HL-60 (cell line): ENCODE measurements at regions not wholly inside any gene's neighbourhood (a gene's known extent, or its start where the extent isn't known, plus 50 kb on each side); places are given as distances from the start of the nearest gene placed in this dataset.

Experiments
- DNase-seq, 2 experiments: peaks; one replicate each; pipeline ENCODE4 v3.0.0-alpha.2; 2010 to 2020; ENCODE audit warnings: low read depth in 1 of 2, low spot score in 1 of 2
- H3K27ac ChIP-seq: fragments of 250-450 bp; sonication (Bioruptor Pico); replicated peaks from 2 replicates; pipeline ENCODE4 v1.5.1; 2020; ENCODE audit warnings: mild to moderate bottlenecking, moderate library complexity
- H3K27me3 ChIP-seq: fragments of 250-450 bp; sonication (Bioruptor Pico); 2 replicates; pipeline ENCODE4 v1.5.1; 2021; ENCODE audit warnings: mild to moderate bottlenecking, moderate library complexity; ENCODE audit not compliant: insufficient read depth, poor library complexity, severe bottlenecking
- H3K4me3 ChIP-seq: replicated peaks from 2 replicates; pipeline ENCODE4 v1.5.1; 2011; ENCODE audit warnings: mild to moderate bottlenecking, control low read depth, low read length; ENCODE audit not compliant: insufficient read depth
- GABPA ChIP-seq: IDR thresholded peaks from 2 replicates; pipeline ENCODE4 v1.6.1; 2012; ENCODE audit warnings: low read depth
- POLR2AphosphoS5 ChIP-seq: IDR thresholded peaks from 2 replicates; pipeline ENCODE4 v1.6.1; 2012; ENCODE audit warnings: low read depth
- SPI1 ChIP-seq: IDR thresholded peaks from 2 replicates; pipeline ENCODE4 v1.6.1; 2012; ENCODE audit warnings: low read depth, mild to moderate bottlenecking, borderline replicate concordance
- TF ChIP-seq, protein P1 (sequence below): IDR thresholded peaks from one replicate; pipeline ENCODE4 v1.5.1; 2011; ENCODE audit warnings: low read length, control low read depth, inconsistent platforms; ENCODE audit not compliant: insufficient read depth
- TF ChIP-seq, protein P2 (sequence below): IDR thresholded peaks from 2 replicates; pipeline ENCODE4 v1.6.1; 2012; ENCODE audit warnings: low read depth; ENCODE audit not compliant: insufficient replicate concordance

DNA sequence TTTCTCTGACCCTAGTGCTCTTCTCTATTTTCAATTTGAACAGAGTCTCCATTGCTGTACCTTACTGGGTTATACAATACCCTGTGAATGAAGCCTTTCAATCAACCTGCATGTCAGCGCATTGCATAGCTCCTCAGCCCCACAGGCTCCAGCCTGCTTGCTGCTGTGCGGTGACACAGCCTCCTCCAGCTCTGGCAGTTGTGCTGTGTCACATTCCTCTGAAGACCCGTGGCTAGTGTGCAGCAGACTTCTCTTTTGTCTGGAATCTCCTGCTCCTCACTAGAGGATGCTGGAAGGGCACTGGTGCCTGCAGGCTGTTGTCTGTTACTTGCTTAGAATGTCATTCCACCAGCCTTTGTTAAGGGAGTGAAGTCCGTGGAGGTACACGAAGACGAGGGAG is 390.1 kb upstream of the B3GAT1 start:
- TF ChIP-seq, protein P1, sequence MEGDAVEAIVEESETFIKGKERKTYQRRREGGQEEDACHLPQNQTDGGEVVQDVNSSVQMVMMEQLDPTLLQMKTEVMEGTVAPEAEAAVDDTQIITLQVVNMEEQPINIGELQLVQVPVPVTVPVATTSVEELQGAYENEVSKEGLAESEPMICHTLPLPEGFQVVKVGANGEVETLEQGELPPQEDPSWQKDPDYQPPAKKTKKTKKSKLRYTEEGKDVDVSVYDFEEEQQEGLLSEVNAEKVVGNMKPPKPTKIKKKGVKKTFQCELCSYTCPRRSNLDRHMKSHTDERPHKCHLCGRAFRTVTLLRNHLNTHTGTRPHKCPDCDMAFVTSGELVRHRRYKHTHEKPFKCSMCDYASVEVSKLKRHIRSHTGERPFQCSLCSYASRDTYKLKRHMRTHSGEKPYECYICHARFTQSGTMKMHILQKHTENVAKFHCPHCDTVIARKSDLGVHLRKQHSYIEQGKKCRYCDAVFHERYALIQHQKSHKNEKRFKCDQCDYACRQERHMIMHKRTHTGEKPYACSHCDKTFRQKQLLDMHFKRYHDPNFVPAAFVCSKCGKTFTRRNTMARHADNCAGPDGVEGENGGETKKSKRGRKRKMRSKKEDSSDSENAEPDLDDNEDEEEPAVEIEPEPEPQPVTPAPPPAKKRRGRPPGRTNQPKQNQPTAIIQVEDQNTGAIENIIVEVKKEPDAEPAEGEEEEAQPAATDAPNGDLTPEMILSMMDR, result no peak
- TF ChIP-seq POLR2AphosphoS5, result no peak
- TF ChIP-seq, protein P2, sequence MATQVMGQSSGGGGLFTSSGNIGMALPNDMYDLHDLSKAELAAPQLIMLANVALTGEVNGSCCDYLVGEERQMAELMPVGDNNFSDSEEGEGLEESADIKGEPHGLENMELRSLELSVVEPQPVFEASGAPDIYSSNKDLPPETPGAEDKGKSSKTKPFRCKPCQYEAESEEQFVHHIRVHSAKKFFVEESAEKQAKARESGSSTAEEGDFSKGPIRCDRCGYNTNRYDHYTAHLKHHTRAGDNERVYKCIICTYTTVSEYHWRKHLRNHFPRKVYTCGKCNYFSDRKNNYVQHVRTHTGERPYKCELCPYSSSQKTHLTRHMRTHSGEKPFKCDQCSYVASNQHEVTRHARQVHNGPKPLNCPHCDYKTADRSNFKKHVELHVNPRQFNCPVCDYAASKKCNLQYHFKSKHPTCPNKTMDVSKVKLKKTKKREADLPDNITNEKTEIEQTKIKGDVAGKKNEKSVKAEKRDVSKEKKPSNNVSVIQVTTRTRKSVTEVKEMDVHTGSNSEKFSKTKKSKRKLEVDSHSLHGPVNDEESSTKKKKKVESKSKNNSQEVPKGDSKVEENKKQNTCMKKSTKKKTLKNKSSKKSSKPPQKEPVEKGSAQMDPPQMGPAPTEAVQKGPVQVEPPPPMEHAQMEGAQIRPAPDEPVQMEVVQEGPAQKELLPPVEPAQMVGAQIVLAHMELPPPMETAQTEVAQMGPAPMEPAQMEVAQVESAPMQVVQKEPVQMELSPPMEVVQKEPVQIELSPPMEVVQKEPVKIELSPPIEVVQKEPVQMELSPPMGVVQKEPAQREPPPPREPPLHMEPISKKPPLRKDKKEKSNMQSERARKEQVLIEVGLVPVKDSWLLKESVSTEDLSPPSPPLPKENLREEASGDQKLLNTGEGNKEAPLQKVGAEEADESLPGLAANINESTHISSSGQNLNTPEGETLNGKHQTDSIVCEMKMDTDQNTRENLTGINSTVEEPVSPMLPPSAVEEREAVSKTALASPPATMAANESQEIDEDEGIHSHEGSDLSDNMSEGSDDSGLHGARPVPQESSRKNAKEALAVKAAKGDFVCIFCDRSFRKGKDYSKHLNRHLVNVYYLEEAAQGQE, result no peak
- no peak for TF ChIP-seq GABPA
- no peak for TF ChIP-seq SPI1
- H3K27ac ChIP-seq, result no peak overlapping the region
- no peak overlapping the region for H3K4me3 ChIP-seq
- H3K27me3 ChIP-seq, result no peaks in the 10 kb centered on the region
- no peak for DNase-seq

DNA sequence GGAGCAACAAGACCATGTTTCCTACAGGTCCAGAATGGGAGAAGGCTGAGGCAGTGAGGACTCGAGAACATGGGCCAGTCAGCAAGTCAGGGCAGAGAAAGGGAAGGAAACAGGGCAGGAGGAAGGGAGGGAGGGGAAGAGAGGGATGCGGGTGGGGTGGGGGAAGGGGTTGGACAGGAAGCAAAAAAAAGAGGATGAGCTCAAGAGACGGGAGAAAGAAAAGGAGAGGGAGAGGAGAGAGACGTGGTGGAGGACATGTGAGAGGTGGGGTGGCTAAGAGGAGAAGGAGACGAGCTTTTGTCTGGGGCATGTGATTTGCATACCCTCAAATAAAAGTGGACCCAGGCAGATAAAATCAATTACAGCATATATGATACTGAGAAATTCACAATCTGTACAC is 389.5 kb upstream of the B3GAT1 start:
- Histone ChIP-seq H3K27me3 (no peaks in the 10 kb centered on the region), H3K4me3 (no peak overlapping the region), H3K27ac (no peak overlapping the region)
- no peak for TF ChIP-seq SPI1
- TF ChIP-seq POLR2AphosphoS5, result no peak
- no peak for TF ChIP-seq GABPA
- TF ChIP-seq, protein P1, result no peak
- TF ChIP-seq, protein P2, result no peak
- DNase-seq, result no peak

DNA sequence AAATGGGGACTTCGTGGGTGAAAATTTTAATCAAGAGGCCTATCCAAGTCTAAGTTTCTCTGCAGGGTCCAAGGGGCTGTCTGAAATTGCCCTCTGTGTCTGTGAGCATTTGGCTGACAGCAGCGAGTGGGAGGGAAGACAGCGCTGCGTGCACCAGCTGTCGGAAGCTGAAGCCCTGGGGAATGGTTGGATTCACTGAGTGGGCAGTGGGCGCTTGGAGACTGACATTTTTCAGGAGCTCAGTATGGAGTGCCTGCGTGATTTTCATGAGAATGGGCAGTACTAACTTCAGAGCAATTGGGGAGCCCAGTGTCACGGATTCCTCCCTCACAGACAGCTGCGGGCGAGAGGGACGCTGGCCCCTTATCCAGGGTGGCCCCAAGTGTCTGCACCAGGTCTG is 388.8 kb upstream of the B3GAT1 start:
- H3K27me3 ChIP-seq, result no peaks in the 10 kb centered on the region
- DNase-seq, result no peak
- no peak for TF ChIP-seq SPI1
- TF ChIP-seq GABPA, result no peak
- TF ChIP-seq, protein P2, result no peak
- no peak for TF ChIP-seq POLR2AphosphoS5
- TF ChIP-seq, protein P1, result no peak
- H3K4me3 ChIP-seq, result no peak overlapping the region
- no peak overlapping the region for H3K27ac ChIP-seq
